HG03159 (cell line): ENCODE measurements at regions not wholly inside any gene's neighbourhood (a gene's known extent, or its start where the extent isn't known, plus 50 kb on each side); places are given as distances from the start of the nearest gene placed in this dataset.

Experiments used
- ATAC-seq: cut with Tn5 transposase; IDR thresholded peaks from one replicate; pipeline ENCODE4 v1.9.1; 2021; ENCODE audit warnings: mild to moderate bottlenecking, moderate library complexity; ENCODE audit not compliant: unreplicated experiment

DNA sequence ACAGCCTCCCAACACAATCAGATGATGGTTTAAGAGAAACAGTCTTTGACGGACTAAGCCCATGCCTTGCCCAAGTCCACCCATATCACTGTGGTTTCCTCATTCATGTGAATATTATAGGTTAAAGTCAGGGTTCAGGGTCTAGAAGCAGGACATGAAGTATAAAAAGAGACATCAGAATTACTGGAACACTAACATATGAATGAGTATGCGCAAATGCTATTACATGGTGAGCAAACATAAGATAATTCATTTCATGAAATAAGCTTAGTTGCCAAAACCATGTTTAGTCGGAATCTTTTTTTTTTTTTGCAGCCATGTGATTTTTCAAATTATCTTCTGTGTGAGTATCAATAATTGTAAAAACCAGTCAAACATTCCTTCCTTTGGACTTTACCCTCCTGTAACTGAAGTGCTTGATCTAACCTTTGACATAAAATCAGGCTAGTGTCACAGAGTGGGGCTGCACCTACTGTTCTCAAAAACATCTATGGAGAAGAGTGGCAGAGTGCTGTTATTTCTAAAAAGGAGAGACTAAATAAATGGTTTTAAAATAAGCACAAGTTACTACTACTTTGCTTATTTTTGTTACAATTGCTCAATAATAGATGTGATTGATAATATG, 84.9 kb upstream of the NRIP1 start:
- ATAC-seq = no peak

DNA sequence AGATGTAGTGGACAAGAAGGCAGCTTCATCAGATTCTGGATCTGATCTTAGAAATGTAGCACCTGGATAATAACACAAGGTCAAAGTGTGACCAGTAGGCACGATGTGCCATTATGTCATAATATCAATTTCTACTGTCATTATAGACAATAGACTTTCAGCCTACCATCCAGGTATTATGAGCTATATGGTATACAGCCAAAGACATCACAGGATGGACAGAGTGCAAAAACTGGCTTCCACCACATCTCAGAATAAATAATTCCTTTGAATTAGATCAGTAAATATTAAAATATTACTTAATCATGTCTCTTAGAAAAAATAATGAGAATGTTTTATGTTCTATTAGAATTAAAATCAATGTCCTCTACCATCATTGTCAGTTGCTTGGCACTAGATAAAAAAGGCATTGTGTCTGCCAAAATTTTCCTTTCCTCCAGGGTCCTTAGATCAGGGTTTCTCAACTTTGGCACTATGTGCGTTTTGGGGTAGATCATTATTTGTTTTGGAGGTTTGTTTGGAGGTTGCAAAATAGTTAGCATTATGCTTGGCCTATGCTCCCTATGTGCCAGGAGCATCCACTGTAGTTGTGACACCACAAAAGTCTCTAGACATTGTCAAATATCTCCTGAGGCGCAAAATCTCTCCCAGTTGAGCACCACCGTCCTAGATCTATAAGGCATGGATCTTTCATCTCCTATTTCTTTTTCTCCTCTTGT, 86.7 kb upstream of the NRIP1 start:
- ATAC-seq = no peak

DNA sequence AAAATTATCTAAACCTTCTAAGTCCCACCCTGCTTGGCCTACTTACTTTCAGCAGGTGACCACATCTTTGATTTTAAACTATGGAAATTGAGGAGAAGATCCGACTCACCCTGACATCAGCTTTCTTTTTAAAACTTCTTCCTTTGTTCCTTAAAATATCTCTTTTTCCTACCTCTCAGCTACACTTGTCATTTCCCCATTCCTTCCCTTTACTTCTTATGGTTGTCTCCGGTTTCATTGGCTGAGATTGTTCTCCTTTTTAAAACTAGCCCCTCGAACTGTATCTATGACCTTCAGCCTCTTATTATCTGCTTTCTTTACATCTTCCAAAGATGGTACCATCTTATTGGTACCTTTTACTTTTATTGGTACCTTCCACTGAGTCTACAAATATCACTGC, 87.8 kb upstream of the NRIP1 start:
- ATAC-seq = no peak

DNA sequence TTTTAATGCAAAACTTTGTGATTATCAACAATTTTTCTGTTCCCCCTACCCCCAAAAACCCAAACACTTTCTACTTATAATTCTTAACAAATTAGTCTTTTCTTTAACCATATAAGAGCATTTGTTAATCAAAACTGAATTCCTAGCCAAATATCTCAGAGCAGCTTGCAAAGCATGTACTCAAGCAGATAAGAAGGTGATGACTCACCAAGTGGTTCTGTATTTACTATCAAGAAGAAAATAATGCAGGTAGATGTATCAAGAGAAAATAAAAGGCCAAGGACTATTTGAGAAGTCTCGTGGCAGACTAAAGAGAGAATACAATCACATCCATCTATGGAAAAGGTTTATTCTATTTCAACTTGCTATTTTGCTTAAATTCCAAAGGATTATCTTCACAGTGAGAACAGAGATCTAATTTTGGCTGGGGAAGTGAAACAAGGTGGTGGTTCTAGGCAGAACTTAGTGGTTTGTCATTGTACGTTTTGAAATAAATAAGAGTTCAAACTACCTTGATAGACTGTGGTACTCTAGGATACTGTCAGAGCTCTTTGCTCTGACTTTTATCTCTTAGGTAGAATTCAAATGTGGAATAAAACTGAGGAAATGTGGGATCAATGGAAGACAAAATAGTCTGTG, 94.7 kb upstream of the NRIP1 start:
- ATAC-seq = no peak

DNA sequence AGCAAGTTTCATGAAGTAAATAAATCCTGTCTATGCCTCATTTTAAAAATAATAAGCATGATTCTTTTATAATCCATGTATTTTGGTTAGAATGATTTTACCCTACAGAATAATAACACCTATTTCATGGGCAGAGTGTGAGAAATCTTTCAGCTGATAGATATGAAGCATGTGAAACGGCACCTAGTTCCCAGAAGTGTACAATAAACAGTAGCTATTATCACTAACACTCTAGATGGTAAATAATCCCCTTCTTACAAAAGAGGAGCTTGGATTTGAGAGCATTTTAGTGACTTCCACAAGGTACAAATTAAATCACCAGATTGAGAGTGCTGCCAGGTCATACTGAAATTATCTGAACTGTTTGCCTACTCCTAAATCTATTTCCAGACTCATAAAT, 95.3 kb upstream of the NRIP1 start:
- ATAC-seq = no peak

DNA sequence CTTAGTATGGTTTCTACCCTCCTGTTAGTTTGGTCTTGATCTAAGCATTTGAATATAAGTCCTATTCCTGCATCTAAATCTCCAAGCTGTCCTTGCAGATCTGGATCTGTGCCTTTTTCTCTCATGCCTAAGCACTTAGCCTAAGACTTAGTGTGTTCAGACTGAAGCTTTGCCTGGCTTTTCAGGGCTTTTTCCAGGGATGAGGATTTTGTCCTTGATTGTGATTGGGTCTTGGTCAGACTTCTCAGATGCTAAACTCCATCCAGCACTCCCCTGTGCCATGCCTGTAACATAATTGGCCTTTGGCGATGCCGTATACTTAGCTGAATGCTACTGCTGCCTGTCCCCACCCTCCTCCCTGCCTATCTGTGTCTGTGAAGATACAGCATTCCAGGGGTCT, 98.1 kb upstream of the NRIP1 start:
- no peak for ATAC-seq

DNA sequence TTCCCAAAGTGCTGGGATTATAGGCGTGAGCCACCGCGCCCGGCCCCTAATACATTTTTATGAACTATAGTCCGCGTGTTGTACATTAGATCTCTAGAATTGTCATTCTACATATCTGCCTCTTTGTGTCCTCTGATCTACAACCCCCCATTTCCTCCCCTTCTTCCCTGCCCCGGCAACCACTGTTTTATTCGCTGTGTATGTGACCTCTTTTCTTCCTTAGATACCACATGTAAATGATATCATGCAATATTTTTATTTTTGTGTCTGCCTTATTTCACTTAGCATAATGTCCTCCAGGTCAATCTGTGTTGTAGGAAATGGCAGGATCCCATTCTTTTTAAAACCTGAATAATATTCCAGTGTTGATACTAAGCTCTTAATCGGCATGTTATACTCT, 99.5 kb upstream of the NRIP1 start:
- ATAC-seq = no peak

DNA sequence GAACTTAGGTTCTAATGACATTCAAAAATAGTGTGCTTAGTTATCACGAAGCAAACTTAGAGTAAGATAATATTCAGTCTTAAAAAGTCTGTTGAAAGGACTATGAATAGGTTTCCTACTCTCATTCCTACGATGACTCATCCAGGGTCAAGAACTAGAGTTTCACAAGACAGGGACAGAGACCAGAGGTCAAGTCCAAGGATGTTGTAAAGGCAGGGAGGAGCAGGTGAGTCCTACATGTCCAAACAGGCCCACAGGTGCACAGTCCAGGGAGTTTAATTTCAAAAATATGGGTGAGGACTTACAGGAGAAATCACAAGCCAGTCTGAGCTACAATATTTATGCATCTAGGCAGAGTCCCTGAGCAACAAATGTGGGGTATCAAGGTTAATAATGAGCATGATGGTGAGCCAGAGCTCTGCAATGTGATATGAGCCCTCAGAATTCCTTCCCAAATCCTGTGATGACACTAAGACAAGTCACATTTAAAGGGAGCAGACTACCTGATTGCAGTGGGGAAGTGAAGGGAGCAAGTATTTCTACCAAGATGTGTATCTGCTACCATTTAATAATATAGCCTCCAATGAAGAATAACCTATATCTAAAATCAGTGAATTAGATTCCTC, 100.0 kb upstream of the NRIP1 start:
- no peak for ATAC-seq

DNA sequence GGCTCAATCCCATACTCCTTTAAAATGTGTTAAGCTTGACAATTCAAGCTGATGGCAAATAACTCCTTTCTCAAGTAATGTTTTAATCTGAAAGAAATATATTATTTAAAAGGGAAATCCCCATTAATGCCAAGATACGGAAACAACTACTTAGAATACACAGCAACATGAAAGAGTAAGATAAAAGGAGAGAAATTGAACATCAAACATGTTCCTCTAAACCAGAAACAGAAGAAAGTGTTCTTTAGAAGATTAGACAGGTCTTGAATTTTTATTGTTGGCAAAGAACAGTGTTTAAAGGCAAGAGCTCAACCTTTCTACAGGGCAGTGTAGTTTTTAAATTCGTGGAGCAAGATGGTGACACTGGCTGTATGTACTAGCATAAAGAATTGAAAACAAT, 105.8 kb upstream of the NRIP1 start:
- no peak for ATAC-seq

DNA sequence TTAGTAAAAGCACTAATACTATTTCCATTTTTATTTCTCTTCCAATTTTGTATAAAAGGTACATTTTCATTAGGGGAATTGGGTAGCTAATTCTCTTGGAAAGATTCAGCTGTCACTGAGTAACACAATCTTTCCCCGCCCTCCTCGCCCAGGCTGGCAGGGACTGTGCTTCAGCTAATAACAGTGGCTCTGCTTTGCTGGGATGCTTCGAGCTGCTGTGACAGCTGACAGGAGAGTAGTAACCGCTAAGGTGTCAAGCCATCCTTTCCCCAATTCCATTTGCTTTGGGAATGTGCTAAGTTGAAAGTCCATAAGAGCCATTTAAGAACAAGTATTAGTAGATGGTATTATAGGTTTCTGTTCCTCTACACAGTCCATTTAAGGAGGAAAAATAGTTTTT, 106.7 kb upstream of the NRIP1 start:
- no peak for ATAC-seq

DNA sequence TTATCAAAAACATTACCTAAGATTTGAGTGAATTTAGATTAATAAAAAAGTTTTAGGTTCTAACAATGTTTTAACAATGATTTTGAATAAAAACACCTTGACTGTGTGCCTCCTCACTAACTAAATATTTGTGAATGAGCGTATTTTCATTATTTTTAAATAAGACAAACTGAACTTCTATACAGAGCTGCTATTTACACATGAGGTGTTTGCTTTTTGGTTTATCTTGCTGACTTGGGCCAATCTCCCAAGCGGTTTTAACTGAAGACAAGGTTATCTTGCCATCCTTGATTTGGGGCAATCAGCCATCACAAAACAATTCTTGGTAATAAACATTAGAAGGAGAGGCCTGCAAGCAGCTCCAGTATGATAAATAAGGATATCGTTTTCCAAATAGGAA, 108.2 kb upstream of the NRIP1 start:
- ATAC-seq = no peak

DNA sequence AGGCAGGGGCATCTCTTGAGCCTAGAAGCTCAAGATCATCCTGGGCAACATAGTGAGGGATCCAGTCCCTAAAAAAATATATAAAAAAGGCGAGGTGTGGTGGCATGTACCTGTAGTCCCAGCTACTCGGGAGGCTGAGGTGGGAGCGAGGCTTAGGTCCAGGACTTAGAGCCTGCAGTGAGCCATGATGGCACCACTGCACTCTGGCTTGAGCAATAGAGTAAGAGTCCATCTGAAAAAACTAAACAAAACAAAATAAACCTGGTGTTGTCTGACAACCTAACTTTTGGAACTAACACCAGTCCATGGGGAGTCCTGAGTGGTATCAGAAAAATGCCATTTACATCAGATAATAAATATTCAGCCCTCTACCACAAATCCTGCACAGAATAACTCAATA, 110.1 kb upstream of the NRIP1 start:
- no peak for ATAC-seq

DNA sequence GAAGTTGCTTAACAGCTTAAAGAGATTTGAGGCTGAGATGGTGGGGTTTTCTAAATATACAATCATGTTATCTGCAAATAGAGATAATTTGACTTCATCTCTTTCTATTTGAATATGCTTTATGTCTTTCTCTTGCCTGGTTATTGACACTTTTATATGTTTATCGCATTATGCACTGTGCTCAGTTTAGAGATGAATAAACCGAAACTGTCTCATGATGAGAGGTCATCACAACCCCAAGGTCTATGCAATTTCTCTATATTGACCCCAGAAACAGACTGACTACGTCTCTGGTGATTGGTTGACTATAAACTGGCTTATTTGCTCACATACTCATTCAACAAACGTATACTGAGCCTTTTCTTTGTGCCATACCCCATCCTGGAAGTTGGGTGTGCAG, 117.9 kb upstream of the NRIP1 start:
- ATAC-seq = no peak

DNA sequence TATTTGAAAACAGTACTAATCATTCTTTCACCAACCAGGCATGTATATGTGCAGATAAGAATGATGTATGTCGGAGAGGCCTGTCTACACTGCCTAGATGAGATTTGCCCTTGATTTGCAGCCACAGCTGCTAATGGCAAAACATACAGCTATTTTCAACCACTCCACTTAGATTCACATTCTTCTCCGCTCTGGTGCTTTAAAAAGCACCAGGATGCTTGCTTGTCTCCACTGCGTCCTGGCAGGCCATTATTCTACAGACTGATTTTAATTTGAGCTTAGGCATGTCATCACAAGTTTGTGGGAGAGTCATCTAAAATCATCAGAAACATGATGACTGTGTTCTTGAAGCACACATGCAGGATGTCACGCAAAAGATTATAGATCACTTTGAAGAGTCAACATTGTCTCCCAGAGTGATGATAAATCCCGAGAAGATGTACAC, 119.0 kb upstream of the NRIP1 start:
- ATAC-seq = no peak

DNA sequence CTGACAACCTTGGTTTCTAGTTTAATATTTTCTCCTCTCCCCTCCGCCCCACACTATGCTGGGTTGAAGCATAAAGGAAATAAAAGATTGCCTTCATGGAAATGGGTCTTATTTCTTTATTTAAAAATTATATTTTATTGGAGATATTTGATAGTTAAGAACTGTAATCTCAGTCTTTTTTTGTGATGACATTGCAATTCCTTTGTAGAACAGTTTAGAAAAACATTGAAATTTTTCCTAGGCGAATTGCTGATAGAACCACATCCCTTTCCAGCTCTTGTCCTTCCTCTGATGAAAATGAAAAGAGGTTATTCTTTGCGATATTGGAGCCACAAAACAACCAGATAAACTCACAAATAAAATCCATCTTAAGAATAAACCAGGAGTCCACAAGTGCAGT, 125.6 kb upstream of the NRIP1 start:
- no peak for ATAC-seq

DNA sequence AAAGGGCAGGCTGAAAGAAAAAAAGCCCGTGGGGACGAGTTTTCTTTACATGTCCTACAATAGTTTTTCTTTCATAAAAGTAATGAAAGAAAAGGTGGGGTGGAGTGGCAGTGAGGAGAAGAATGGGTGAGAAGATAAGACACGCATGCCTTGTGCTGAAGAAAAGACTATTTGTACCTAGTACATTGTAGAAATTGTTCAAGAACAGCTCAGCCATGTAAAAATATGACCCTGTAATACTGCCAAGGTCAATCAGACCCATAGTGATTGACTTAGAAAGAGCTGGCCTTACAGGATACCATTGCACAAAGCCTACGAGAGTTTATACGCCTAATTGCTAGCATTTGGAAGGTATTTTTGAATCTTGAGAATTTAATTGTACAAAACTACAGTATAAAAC, 126.0 kb upstream of the NRIP1 start:
- ATAC-seq = no peak

DNA sequence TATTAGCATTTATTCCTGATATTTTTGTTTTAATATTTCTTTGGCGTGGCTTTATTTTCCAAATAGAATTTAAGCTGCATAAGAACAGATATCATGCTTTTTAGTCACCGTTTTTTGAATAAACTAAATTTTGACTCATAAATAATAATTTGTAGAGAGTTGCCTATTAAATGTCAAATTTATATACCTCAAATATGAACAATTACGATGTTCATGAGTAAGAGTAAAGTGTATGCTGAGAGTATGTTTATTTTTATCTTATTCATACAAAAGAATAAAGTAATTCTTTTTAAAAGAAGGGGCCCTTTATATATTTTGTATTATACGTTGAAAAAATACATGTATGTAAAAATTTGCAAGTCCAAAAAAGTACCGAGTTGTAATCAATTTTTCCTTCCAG, 126.5 kb upstream of the NRIP1 start:
- no peak for ATAC-seq

DNA sequence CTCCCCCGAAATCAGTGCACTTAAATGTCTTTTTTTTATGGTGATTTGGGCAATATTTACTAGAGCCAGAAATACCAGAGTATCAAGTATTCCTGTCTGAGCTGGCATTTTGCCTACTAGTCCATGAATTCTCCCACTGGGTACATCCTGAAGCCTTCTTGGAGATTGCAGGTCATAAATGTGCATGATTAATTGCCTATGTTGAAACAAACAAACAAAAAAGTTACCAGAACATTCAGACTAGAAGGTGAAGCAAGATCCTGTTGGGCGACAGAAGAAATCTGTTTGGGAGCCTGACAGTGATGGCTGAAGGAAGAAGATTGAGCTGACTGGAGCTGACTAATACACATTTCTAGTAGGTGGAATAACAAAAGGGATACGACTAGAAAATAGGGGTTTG, 127.4 kb upstream of the NRIP1 start:
- ATAC-seq = no peak

DNA sequence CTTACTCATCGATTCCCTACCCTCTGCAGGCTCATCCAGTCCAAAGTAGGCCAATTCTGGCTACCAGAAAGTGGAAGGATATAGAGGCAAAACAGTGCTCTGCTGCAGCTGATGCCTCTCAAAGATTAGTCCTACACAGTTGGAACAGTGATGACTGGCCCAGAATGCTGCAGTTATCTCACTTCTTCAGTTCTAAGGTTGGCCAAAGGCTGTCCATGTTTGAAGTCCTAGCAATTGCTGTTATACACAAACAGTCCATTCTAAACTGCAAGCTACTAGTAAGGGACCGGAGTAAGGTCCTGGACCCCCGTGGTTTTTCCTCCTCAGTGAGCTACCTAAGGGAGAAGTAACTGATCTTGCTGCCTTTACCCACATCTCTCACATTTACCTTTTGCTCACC, 129.1 kb upstream of the NRIP1 start:
- no peak for ATAC-seq

DNA sequence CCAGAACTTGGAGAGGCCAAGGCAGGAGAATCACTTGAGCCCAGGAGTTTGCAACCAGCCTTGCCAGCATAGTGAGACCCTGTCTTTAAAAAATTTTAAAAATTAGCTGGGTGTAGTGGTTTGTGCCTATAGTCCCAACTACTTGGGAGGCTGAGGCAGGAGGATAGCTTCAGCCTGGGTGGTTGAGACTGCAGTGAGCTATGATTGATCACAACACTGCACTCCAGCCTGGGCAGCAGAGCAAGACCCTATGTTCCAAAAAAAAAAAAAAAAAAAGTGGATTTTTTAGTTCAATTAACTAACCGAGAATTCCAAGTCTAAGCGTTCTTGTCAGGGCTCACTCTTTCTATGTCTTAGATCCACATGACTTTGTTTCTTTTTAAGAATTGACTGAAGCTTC, 130.3 kb upstream of the NRIP1 start:
- ATAC-seq = no peak

DNA sequence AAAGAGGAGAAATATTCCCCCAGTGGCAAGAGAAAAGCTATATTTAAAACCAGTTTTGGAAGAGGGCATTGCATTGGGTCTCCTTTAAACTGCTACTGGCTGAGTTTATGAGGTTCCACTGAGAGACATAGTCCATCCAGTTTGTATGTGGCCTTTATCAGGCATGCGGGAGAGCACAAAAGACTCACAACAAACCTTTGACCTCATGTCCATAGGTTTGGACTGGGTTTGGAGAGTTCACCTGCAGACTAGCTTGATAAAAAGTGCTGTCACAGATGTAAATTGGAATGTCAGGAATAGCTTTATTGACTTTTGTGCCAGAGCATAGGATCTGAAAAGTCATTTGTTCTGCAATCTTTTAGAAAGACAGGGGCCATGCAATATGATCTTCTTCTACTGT, 131.0 kb upstream of the NRIP1 start:
- ATAC-seq = no peak

DNA sequence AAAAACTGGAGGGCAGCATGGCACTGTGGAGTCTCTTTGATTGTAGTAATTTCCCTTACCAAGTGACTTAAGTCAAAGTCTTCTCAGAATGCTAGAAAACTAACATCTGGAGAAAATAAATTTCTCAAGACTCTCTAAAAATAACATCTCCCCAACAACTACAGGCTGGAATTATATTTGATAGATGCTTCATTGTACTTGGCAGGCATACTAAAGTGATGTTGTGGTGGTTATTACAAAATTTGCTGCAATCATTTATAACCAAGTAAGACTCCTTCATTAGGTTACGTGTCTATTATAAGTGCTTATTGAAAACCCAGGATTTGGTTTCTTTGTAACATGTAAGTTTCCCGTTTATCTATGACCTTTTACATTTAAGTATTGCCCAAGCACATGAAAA, 132.9 kb upstream of the NRIP1 start:
- no peak for ATAC-seq
